ENCODE measurements at regions not wholly inside any gene's neighbourhood (a gene's known extent, or its start where the extent isn't known, plus 50 kb on each side); places are given as distances from the start of the nearest gene placed in this dataset.
"Not testable (repeated sequence)": the region's sequence is repeated elsewhere in the genome, so short reads cannot be mapped to it uniquely, and the experiment has no call there.

DNA sequence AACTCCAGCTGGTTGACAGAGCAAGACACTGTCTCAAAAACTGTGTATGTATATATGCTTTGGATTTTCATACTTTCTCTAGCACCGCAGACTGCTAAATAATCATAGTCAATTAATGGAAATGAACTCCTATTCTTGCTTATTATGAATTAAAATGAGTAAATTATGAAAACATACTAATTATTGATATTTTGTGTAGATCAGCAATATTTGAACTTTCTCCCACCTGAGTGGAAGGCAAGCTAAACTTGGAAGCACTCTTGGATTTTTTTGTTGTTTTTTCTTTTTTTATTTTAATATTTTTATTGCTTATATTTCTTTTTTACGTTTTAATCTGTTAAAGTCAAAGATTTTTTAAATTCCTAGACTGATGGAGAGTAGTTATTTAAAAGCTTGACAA, 201.7 kb downstream of the CDRT15L2 start:
- Histone ChIP-seq H3K27ac (ENCODE audit: low read depth in 2 of 2, low read length in 1 of 2) (no peak overlapping the region), H3K36me3 (ENCODE audit: control insufficient read depth in 2 of 2, insufficient read depth in 2 of 2, low read length in 1 of 2) (no peaks in the 10 kb centered on the region), H3K27me3 (ENCODE audit: control insufficient read depth in 1 of 2, insufficient read depth in 2 of 2, low read length in 2 of 2) (peaks cover 0 to 4% of the 10 kb centered on the region in 2 donors), H3K4me1 (ENCODE audit: control insufficient read depth in 2 of 2, insufficient read depth in 2 of 2, low read length in 1 of 2) (no peaks in the 10 kb centered on the region), H3K4me3 (ENCODE audit: low read depth in 1 of 2, low read length in 2 of 2) (no peak overlapping the region), H3K9me3 (ENCODE audit: control insufficient read depth in 2 of 2, insufficient read depth in 1 of 2, low read depth in 1 of 2, low read length in 1 of 2) (no peaks in the 10 kb centered on the region)
- 92 to 96% methylated on average over 2 of the region's 2 CpGs for WGBS, 2 donors

- H3K4me1 ChIP-seq (ENCODE audit: control insufficient read depth in 2 of 2, insufficient read depth in 2 of 2, low read length in 1 of 2); H3K27ac ChIP-seq (ENCODE audit: low read depth in 2 of 2, low read length in 1 of 2); H3K4me3 ChIP-seq (ENCODE audit: low read depth in 1 of 2, low read length in 2 of 2); H3K9me3 ChIP-seq (ENCODE audit: control insufficient read depth in 2 of 2, insufficient read depth in 1 of 2, low read depth in 1 of 2, low read length in 1 of 2); H3K36me3 ChIP-seq (ENCODE audit: control insufficient read depth in 2 of 2, insufficient read depth in 2 of 2, low read length in 1 of 2); H3K27me3 ChIP-seq (ENCODE audit: control insufficient read depth in 1 of 2, insufficient read depth in 2 of 2, low read length in 2 of 2): not testable (repeated sequence)
- 96 to 97% methylated on average over 6 of the region's 6 CpGs for WGBS, 2 donors
Observed at GRCh38 chr17:20781869-20782268, 202.3 kb downstream of the CDRT15L2 start.

DNA sequence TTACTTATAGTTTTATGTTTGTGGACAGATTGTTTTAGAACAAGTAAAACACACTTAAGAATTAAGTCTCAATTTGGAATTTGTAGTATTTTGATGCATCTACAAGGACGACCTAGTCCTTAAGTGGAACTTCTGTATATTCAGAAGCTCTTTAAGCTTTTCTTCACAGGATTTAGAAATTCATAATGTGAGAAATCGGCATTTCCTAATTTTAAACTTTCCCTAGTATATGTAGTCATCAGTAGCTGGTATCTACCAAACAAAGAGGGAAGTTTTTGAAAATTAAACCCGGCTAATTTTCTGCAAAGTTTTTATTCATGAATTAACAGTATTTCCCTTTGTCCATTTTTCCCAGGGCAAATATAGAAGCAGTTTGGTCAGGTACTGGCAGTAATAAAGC, 203.6 kb downstream of the CDRT15L2 start:
- Histone ChIP-seq H3K36me3 (ENCODE audit: control insufficient read depth in 2 of 2, insufficient read depth in 2 of 2, low read length in 1 of 2) (no peaks in the 10 kb centered on the region), H3K27ac (ENCODE audit: low read depth in 2 of 2, low read length in 1 of 2) (no peak overlapping the region), H3K27me3 (ENCODE audit: control insufficient read depth in 1 of 2, insufficient read depth in 2 of 2, low read length in 2 of 2) (peaks cover 0 to 4% of the 10 kb centered on the region in 2 donors), H3K4me3 (ENCODE audit: low read depth in 1 of 2, low read length in 2 of 2) (no peak overlapping the region), H3K4me1 (ENCODE audit: control insufficient read depth in 2 of 2, insufficient read depth in 2 of 2, low read length in 1 of 2) (no peaks in the 10 kb centered on the region), H3K9me3 (ENCODE audit: control insufficient read depth in 2 of 2, insufficient read depth in 1 of 2, low read depth in 1 of 2, low read length in 1 of 2) (no peaks in the 10 kb centered on the region)
- 87 to 91% methylated on average over 3 of the region's 3 CpGs for WGBS, 2 donors

DNA sequence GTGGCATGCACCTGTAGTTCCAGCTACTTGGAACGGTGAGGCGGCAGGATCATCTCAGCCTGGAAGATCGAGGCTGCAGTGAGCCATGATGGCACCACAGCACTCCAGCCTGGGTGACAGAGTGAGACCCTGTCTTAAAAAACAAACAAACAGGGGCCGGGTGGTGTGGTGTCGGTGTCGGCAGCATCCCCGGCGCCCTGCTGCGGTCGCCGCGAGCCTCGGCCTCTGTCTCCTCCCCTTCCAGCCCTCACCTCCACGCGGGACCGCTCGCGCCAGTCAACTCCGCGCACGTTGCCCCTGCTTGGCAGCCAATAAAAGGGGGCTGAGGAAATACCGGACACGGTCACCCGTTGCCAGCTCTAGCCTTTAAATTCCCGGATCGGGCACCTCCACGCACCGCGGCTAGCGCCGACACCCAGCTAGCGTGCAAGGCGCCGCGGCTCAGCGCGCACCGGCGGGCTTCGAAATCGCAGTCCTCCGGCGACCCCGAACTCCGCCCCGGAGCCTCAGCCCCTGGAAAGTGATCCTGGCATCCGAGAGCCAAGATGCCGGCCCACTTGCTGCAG, 204.7 kb downstream of the CDRT15L2 start:
- whole genome bisulfite sequencing, 2 donors: 30 to 34% methylated on average over 48 of the region's 48 CpGs
- H3K27ac ChIP-seq (ENCODE audit: low read depth in 2 of 2, low read length in 1 of 2): no peak overlapping the region

GRCh38 chr17:20787281-20787680, 207.8 kb downstream of the CDRT15L2 start:
- H3K36me3 ChIP-seq (ENCODE audit: control insufficient read depth in 2 of 2, insufficient read depth in 2 of 2, low read length in 1 of 2): no peaks in the 10 kb centered on the region
- no peaks in the 10 kb centered on the region for H3K4me1 ChIP-seq (ENCODE audit: control insufficient read depth in 2 of 2, insufficient read depth in 2 of 2, low read length in 1 of 2)
- peaks cover 0 to 4% of the 10 kb centered on the region in 2 donors for H3K27me3 ChIP-seq (ENCODE audit: control insufficient read depth in 1 of 2, insufficient read depth in 2 of 2, low read length in 2 of 2)
- H3K9me3 ChIP-seq (ENCODE audit: control insufficient read depth in 2 of 2, insufficient read depth in 1 of 2, low read depth in 1 of 2, low read length in 1 of 2): no peaks in the 10 kb centered on the region
- no peak overlapping the region for H3K27ac ChIP-seq (ENCODE audit: low read depth in 2 of 2, low read length in 1 of 2)
- no peak overlapping the region for H3K4me3 ChIP-seq (ENCODE audit: low read depth in 1 of 2, low read length in 2 of 2)
- 73 to 77% methylated on average over 6 of the region's 6 CpGs for WGBS, 2 donors

More for the DNA sequence above, 204.7 kb downstream of the CDRT15L2 start:
- Histone ChIP-seq H3K36me3 (ENCODE audit: control insufficient read depth in 2 of 2, insufficient read depth in 2 of 2, low read length in 1 of 2) (no peaks in the 10 kb centered on the region), H3K4me3 (ENCODE audit: low read depth in 1 of 2, low read length in 2 of 2) (no peak overlapping the region), H3K27me3 (ENCODE audit: control insufficient read depth in 1 of 2, insufficient read depth in 2 of 2, low read length in 2 of 2) (peaks cover 0 to 4% of the 10 kb centered on the region in 2 donors), H3K9me3 (ENCODE audit: control insufficient read depth in 2 of 2, insufficient read depth in 1 of 2, low read depth in 1 of 2, low read length in 1 of 2) (no peaks in the 10 kb centered on the region), H3K4me1 (ENCODE audit: control insufficient read depth in 2 of 2, insufficient read depth in 2 of 2, low read length in 1 of 2) (no peaks in the 10 kb centered on the region)

DNA sequence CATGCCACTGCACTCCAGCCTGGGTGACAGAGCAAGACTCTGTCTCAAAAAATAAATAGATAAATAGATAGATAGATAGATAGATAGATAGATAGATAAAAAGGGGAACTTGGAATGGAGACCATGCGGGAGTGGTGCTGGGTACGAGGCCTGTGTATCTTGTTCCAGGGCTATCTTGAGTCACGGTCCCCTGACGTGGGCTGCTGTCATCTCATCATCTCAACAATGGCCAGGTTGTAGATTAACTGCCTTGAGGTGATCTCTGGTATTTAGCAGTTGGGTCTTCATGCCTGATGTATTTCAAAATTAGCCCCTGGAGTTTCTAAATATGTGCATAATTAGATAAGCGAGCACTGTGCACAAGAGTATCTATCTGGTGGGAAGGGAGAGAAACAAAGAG, 212.1 kb downstream of the CDRT15L2 start:
- H3K4me1 ChIP-seq (ENCODE audit: control insufficient read depth in 2 of 2, insufficient read depth in 2 of 2, low read length in 1 of 2): no peaks in the 10 kb centered on the region
- no peaks in the 10 kb centered on the region for H3K27me3 ChIP-seq (ENCODE audit: control insufficient read depth in 1 of 2, insufficient read depth in 2 of 2, low read length in 2 of 2)
- H3K9me3 ChIP-seq (ENCODE audit: control insufficient read depth in 2 of 2, insufficient read depth in 1 of 2, low read depth in 1 of 2, low read length in 1 of 2): no peaks in the 10 kb centered on the region
- 81 to 96% methylated on average over 5 of the region's 5 CpGs for WGBS, 2 donors
- no peak overlapping the region for H3K27ac ChIP-seq (ENCODE audit: low read depth in 2 of 2, low read length in 1 of 2)
- no peak overlapping the region for H3K4me3 ChIP-seq (ENCODE audit: low read depth in 1 of 2, low read length in 2 of 2)
- no peaks in the 10 kb centered on the region for H3K36me3 ChIP-seq (ENCODE audit: control insufficient read depth in 2 of 2, insufficient read depth in 2 of 2, low read length in 1 of 2)

DNA sequence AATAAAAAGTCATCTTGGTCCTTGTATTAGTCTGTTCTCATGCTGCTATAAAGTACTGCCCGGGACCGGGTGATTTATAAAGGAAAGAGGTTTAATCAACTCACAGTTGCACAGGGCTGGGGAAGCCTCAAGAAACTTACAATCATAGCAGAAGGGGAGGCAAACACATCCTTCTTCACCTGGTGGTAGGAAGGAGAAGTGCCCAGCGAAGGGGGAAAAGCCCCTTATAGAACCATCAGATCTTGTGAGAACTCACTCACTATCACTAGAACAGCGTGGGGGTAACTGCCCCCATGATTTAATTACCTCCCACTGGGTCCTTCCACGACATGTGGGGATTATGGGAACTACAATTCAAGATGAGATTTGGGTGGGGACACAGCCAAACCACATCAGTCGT, 215.0 kb downstream of the CDRT15L2 start:
- not testable (repeated sequence) for H3K27me3 ChIP-seq (ENCODE audit: control insufficient read depth in 1 of 2, insufficient read depth in 2 of 2, low read length in 2 of 2); H3K4me1 ChIP-seq (ENCODE audit: control insufficient read depth in 2 of 2, insufficient read depth in 2 of 2, low read length in 1 of 2); H3K27ac ChIP-seq (ENCODE audit: low read depth in 2 of 2, low read length in 1 of 2); H3K36me3 ChIP-seq (ENCODE audit: control insufficient read depth in 2 of 2, insufficient read depth in 2 of 2, low read length in 1 of 2); H3K4me3 ChIP-seq (ENCODE audit: low read depth in 1 of 2, low read length in 2 of 2); H3K9me3 ChIP-seq (ENCODE audit: control insufficient read depth in 2 of 2, insufficient read depth in 1 of 2, low read depth in 1 of 2, low read length in 1 of 2)
- WGBS, 2 donors: 67 to 68% methylated on average over 6 of the region's 6 CpGs

GRCh38 chr17:20797292-20797691, 217.8 kb downstream of the CDRT15L2 start:
- Histone ChIP-seq H3K27me3 (ENCODE audit: control insufficient read depth in 1 of 2, insufficient read depth in 2 of 2, low read length in 2 of 2) (no peaks in the 10 kb centered on the region), H3K9me3 (ENCODE audit: control insufficient read depth in 2 of 2, insufficient read depth in 1 of 2, low read depth in 1 of 2, low read length in 1 of 2) (no peaks in the 10 kb centered on the region), H3K27ac (ENCODE audit: low read depth in 2 of 2, low read length in 1 of 2) (no peak overlapping the region), H3K36me3 (ENCODE audit: control insufficient read depth in 2 of 2, insufficient read depth in 2 of 2, low read length in 1 of 2) (no peaks in the 10 kb centered on the region), H3K4me1 (ENCODE audit: control insufficient read depth in 2 of 2, insufficient read depth in 2 of 2, low read length in 1 of 2) (no peaks in the 10 kb centered on the region), H3K4me3 (ENCODE audit: low read depth in 1 of 2, low read length in 2 of 2) (no peak overlapping the region)
- 79 to 82% methylated on average over 3 of the region's 3 CpGs for WGBS, 2 donors

- Histone ChIP-seq H3K4me1 (ENCODE audit: control insufficient read depth in 2 of 2, insufficient read depth in 2 of 2, low read length in 1 of 2) (no peaks in the 10 kb centered on the region), H3K27ac (ENCODE audit: low read depth in 2 of 2, low read length in 1 of 2) (no peak overlapping the region), H3K9me3 (ENCODE audit: control insufficient read depth in 2 of 2, insufficient read depth in 1 of 2, low read depth in 1 of 2, low read length in 1 of 2) (no peaks in the 10 kb centered on the region), H3K27me3 (ENCODE audit: control insufficient read depth in 1 of 2, insufficient read depth in 2 of 2, low read length in 2 of 2) (no peaks in the 10 kb centered on the region), H3K36me3 (ENCODE audit: control insufficient read depth in 2 of 2, insufficient read depth in 2 of 2, low read length in 1 of 2) (no peaks in the 10 kb centered on the region), H3K4me3 (ENCODE audit: low read depth in 1 of 2, low read length in 2 of 2) (no peak overlapping the region)
- 64 to 66% methylated on average over 2 of the region's 2 CpGs for WGBS, 2 donors
Observed at GRCh38 chr17:20800146-20800545, 220.6 kb downstream of the CDRT15L2 start.

GRCh38 chr17:20805751-20806150, 226.2 kb downstream of the CDRT15L2 start:
- 39 to 56% methylated on average over 3 of the region's 3 CpGs for WGBS, 2 donors
- Histone ChIP-seq H3K27me3 (ENCODE audit: control insufficient read depth in 1 of 2, insufficient read depth in 2 of 2, low read length in 2 of 2) (no peaks in the 10 kb centered on the region), H3K27ac (ENCODE audit: low read depth in 2 of 2, low read length in 1 of 2) (no peak overlapping the region), H3K4me3 (ENCODE audit: low read depth in 1 of 2, low read length in 2 of 2) (no peak overlapping the region), H3K4me1 (ENCODE audit: control insufficient read depth in 2 of 2, insufficient read depth in 2 of 2, low read length in 1 of 2) (no peaks in the 10 kb centered on the region), H3K36me3 (ENCODE audit: control insufficient read depth in 2 of 2, insufficient read depth in 2 of 2, low read length in 1 of 2) (no peaks in the 10 kb centered on the region), H3K9me3 (ENCODE audit: control insufficient read depth in 2 of 2, insufficient read depth in 1 of 2, low read depth in 1 of 2, low read length in 1 of 2) (no peaks in the 10 kb centered on the region)
